Stimulated activated CD4-positive, alpha-beta T cell treated with anti-CD3 and anti-CD28 coated beads, Interleukin-1b, Interleukin-23, amount 100 ng/mL, for 48 hours (primary cell): ENCODE measurements at regions not wholly inside any gene's neighbourhood (a gene's known extent, or its start where the extent isn't known, plus 50 kb on each side); places are given as distances from the start of the nearest gene placed in this dataset.
"Not testable (repeated sequence)": the region's sequence is repeated elsewhere in the genome, so short reads cannot be mapped to it uniquely, and the experiment has no call there.

Experiments used
- DNase-seq: peaks from one replicate; pipeline ENCODE4 v3.0.0-alpha.2; 2020

DNA sequence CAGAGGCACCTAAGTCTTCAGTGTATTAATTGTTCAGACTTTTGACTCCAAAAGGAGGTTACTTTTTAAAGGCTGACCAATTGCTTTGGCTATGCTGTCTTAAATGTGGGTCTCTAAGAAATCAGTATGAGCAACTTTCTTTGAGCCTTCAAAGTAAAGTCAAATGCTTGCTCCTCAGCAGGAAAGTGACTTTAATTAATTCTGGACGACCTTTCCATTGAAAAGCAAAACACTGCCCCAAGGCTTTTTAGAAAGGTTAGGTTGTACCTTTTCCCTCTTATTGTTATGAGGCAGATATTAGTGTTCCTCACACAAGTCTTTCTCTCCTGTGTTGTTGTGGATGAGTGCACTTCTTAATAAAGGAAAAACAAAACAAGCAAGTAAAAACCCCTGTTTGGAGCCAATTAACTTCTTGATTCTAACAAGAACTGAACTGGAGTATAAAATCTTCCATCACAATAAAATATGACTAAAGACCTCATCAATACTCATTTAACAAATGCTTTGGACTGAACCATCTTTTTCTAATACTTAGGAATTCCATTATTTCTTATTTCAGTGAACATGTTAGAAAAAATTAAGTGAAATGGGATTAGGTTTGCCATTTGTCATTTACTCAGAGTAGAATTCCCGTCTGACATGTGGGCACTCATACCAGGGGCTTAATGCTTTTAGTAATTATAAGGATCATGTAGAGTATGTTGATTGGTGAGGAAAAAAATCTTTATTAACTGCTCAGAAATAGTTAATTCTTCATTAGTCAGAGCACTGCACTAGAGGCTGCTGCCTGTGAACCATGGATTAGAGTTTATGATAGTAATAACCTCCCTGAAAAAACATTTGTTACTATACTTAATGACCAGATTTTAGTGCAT is 159.1 kb upstream of the ZNF608 start:
- no peak for DNase-seq

DNA sequence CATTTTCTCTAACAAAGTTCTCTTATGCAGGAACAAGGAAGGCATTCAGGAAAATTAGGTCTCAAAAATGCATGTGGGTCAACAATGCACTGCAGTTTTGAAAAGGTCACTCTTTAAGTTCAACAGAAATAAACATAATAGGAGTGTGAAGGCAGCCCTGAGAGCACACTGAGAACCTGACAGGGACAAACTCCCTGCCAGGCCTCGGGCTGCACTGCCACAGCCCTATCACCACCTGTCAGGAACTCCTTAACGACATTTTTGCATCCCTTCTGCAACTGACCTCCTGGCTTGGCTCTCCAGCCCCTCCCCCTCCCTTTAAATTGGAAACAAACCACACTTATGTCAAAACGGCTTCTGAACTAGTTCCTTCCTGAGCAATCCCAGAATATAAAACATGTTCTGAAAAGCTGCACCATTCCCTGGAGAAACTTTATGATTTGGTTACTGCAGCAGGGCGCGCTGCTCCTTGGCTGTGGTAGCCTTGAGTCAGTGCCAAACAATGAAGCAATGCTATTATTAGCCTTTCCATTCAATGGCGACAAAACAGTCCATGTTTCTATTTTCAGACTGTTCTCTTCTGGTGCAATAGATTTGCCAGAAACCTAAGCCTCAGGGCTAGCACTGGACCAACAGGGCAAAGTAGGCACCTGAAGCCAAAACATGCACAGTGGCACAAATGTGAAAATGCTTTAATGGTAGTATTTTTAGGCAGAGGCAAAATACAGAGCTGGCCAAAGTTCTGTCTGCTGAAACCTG is 160.1 kb upstream of the ZNF608 start:
- no peak for DNase-seq

- DNase-seq: no peak
Measured at GRCh38 chr5:124907098-124907644, 160.7 kb upstream of the ZNF608 start.

DNA sequence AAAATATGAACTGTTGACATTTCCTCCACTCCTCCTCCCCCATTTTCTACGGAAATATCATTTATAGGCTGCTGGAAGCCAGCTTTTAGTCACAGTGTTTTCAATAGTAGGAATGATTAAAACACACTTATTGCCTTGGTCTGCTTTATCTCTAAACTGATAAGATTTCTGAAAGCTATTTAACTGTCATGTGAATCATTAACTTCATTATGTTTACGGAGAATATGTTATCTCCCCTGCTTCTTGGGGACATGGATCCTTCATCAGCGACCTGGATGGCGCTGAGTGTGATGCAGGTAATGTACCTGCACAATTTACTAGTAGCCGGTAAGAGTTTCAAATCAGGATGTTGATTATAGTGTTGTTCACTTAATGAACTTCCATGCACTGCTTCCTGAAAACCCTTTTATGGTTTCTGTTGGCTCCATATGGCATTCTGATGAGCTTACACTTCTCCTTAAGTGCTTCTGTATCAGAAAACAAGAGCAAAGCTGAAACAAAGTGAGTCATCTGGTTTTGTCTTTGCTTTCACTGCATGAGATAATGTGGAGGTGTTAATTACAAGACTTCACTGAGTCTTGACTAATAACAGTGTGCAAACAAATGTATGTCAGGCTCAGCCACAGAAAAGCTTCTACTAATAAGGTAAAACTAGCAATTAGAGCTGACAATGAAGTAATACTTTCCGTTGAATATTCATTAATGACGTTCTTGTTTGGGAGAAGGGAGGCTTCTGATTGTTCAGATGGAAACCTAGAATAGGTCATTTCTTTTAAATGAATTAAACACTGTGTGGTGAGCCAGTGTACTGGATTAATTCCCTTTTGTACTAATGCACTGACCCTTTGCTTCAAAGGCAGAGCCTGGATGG is 162.4 kb upstream of the ZNF608 start:
- no peak for DNase-seq

- DNase-seq: no peak
Measured at GRCh38 chr5:124909734-124910133, 163.3 kb upstream of the ZNF608 start.

DNA sequence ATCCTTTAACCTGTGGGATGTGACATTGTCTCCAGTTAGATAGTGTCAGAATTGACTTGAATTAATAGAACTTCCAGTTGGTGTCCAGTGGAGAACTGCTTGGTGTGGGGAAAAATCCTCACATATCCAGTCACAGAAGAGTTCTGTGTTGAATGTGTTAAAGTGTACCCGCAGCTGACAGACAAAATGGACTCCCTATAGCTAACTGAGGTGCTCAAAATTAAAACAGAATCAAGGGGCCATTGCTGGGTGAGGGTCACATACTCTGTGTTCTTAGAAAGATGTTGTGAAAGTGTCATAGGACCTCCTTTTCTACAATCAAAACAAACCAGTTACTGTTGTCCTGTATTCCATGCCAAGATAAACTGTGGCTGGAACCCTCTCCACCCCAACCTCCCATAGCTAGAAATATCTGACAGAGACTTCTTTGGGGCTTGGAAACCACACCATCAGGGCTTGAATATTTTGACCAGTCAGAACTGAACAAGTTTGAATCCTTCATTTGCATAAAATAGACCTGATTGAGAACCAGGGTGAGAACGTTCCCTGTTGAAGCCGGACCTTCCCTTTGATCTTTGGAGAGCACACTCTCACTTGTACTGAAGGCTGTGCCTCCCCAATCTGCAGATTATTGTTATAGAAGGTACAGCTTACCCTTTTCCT is 164.0 kb upstream of the ZNF608 start:
- DNase-seq: no peak

DNA sequence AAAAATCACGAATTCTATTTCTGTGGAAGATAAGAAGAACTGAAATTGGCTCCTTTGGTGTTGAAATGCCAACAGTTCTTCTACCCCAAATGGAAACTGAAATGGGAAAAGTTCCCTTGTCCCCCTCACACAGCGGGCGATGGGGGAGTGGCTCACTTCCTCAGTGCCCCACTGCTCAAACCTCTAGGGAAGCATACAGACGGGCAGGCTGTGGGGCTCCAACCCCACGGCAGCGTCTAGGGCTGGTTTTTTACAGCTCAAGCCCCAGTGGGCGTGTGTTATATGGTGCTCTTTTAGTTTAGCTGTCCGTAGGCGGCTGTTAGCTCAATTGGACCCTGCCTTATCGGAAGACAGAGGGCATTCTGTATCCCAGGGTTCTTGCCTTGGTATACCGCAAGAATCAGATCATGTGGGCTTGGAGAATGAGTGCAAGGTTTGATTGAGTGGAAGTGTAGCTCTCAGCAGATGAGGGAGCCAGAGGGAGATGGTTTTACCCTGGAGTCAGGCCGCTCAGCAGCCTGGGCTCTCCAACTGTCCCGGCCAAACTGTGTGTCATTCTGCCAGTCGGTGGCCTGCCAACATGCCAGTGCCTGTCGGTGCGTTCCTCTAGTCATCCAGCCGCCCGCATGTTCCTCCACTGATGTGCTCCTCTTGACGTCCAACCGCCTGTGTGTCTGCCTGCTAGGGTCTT is 166.3 kb upstream of the ZNF608 start:
- DNase-seq: no peak

DNA sequence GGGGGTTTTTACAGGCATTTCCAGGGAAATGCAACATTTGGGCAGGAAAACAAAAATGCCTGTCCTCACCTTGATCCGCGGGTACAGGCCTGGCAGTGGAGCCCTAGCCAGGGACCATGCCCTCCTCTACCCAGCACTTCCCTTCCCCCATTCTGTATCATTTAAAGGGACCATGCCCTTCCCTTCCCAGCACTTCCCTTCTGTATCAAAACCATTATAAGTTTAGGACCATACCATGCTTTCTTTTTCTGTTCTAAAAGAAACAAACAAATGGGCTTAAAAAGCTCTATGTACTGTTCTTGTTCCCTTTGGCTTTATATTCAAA is 166.9 kb upstream of the ZNF608 start:
- no peak for DNase-seq

- DNase-seq: not testable (repeated sequence)
Measured at GRCh38 chr5:124916313-124916712, 169.9 kb upstream of the ZNF608 start.

DNA sequence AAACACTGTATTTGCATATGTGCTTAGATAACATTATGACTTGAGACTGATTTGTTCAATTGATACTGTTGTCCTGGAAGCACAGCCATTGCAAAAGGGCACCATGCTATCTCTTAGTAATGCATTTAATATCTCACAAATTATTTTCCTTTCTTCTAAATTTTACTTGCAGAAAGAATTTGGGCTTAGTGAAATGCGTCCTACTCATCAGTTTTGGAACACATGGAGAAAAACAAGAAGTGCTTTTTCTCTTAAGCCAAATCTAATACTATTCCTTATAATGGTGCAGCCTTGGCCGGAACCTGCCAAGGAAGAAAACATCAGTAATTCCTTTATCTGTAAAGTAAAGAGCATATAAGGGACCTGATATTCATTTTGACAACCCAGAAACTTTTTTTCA is 172.2 kb upstream of the ZNF608 start:
- DNase-seq: no peak

GRCh38 chr5:124919076-124919475 is 172.6 kb upstream of the ZNF608 start:
- no peak for DNase-seq

GRCh38 chr5:124919747-124920525 is 173.5 kb upstream of the ZNF608 start:
- no peak for DNase-seq

GRCh38 chr5:124920909-124921666 is 174.6 kb upstream of the ZNF608 start:
- DNase-seq: no peak

GRCh38 chr5:124921694-124922093 is 175.3 kb upstream of the ZNF608 start:
- DNase-seq: no peak

DNA sequence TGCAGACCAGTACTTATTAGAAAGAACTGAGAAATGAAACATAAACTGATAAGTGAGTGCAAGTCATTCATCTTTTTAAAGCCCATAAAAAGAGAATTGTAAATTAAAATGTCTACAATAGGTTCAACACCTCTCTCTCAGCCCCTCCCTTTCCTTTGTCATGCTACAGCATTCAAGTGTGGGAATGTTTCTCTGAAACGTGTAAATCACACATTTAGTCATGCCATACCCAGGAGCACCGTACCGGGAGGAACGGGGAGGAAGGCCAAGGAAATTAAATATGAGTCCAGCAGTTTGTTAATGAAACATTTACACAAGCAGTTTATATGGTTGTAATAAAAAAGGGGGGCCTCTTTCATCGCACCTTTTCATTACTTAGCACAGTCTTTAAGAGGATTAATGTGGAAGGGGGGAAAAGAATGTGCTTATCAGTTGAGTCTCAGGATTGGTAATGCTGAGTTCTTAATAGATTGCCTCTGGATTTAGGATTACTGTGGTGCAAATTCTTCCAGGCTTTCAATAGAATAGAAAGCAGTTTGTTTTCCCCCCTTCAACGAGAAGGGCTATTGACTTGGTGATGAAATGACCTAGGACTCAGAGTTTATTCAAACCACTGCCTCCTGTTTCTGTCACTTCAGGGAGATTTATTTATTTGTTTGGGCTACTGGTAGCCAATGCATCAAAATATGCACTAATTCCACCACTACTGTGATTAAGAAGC is 176.0 kb upstream of the ZNF608 start:
- DNase-seq: no peak

DNA sequence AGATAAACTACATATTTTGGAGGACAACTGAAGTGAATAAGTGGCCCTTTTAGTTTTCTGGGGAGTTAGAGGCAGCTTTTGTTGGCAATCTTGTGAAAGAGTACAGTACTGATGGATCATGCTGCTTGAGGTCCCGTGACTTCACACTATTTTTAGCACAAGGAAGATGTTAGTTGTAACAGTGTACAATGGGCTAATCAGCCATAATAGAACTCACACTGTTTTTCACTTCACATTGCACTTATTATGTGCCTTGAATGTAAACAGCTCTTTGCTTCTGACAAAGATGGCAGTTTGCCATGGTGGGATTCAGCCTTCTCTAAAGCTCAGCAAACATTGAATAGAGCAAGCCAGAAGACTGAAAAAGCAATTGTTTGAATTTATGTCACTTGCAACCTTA is 176.7 kb upstream of the ZNF608 start:
- DNase-seq: no peak

- no peak for DNase-seq
Measured at GRCh38 chr5:124924729-124925128, 178.3 kb upstream of the ZNF608 start.

DNA sequence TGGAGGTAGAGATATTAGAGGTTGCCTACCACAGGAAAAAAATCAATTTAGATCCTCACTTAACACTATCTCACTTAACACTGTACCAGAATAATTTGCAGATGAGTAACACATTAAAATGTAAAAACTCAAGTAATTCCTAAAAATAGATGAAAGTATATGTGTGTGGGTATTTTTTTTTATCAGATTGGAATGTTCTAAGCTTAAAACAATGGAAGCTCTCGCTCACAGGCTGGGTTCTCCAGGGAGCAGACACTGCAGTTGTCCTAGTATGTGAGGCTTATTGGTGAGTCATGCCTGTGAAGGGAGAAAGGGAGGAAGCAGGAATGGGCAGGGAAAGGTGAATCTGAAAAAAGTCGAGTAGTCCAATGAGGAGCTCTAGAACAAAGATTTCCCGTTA is 181.3 kb upstream of the ZNF608 start:
- no peak for DNase-seq

DNA sequence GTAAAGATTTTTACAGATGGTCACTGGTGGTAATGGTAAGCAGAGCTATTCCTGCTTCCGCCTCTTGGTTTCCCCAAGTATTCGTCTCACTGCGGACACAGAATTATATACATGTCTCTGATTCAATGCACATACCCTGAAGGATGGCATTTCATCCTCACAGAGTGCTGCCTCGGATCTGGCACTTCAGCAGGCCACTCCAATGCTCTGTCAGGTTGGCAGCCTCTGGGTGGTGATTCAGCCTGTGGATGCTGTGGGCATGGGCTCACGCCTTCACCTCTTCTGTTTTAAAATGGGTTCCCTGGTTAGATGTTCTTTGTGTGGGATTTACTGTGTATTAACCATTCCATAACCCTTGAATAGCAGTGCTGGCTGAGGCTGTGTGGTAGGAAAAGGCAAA is 182.6 kb upstream of the ZNF608 start:
- no peak for DNase-seq
